HT-29 (cell line): ENCODE measurements at regions not wholly inside any gene's neighbourhood (a gene's known extent, or its start where the extent isn't known, plus 50 kb on each side); places are given as distances from the start of the nearest gene placed in this dataset.
"Not testable (repeated sequence)": the region's sequence is repeated elsewhere in the genome, so short reads cannot be mapped to it uniquely, and the experiment has no call there.

Experiments
- DNase-seq: peaks from one replicate; pipeline ENCODE4 v3.0.0-alpha.2; 2015; ENCODE audit warnings: low spot score

DNA sequence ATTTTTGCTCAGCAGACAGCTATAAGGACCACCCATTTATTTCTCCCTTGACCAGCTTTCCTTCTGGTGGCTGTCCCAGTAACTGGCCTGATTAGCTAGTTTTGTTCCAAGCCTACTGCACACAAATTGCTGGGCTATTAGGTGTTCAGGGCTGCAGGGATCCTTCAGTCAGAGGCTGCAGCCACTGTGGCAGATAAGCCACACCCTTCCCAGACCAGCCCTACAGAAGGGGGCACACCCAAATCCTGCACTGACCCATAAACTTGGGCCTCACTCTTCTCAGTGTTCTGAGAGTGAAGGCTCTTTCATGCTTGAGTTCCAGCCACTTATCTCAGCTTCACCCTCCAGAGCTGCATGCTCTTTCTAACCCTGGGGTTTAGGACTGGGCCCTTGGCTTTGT lies 200.0 kb downstream of the AASDHPPT start:
- DNase-seq: no peak

- no peak for DNase-seq
These were observed 200.9 kb downstream of the AASDHPPT start for GRCh38 chr11:106278391-106278790.

GRCh38 chr11:106280036-106280435 lies 202.6 kb downstream of the AASDHPPT start:
- DNase-seq: no peak

DNA sequence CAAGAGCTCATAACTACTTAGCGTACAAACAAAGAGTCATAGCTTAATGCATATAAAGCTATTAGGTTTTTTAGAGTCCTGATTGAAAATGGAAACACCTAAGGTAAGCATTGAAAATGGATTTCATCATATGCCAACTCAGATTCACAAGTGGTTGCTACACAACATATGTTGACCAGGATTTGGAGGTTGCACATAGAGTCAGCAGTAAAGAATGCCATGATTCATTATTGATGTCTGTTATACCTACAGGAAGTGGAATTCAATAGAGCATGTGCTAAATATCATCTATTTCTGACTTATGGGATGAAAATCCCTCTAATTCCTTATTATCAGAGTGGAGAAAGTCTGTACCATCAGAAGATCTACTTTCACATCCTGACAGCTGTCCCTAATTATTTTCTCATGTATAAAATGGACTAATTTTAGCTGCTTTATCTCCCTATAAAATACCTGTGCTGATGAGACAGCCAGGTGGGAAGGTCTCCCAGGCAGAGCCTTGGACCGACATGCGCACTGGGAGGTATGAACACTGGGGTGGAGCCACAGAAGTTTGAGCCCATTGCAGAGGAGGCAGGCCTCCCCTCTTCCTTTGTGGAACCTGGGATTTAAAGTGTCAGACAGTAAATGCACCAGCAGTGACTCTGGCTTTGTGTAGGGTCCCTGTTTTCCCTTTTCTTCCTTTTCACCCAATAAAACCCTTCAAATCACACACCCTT lies 204.2 kb downstream of the AASDHPPT start:
- DNase-seq: peak; percentile 8

- DNase-seq: no peak
These were observed 209.5 kb downstream of the AASDHPPT start for GRCh38 chr11:106286881-106287504.

- DNase-seq: no peak
These were observed 210.6 kb downstream of the AASDHPPT start for GRCh38 chr11:106288057-106288456.

DNA sequence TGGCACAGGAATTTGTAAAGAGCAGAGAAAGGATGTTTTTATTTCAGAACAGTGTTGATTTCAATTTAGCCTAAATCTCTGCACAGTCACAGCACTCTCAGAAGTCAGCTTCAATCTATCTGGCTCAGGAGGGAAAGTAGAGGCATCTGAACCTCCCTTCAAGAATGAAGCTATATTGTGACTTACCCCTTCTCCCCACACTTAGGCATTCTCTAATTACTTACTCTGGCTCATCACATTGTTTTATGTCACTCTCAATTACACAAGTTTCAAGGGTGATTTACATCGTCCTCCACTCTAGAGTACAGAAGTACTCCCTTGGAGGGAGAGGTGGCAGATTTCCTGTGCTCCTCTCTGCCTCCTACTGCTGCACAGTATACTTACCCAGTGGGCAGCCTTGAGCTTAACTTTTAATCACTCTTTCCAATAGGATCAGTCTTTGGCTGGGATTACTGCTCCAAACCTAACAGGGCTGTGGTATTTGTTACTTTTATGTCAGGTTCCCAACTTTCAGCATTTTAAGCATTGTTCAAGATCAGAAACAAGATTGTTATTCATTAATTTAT lies 211.4 kb downstream of the AASDHPPT start:
- no peak for DNase-seq

GRCh38 chr11:106292526-106292925 lies 215.1 kb downstream of the AASDHPPT start:
- no peak for DNase-seq

- DNase-seq: no peak
These were observed 218.5 kb downstream of the AASDHPPT start for GRCh38 chr11:106295974-106296373.

GRCh38 chr11:106302416-106302815 lies 225.0 kb downstream of the AASDHPPT start:
- no peak for DNase-seq

- DNase-seq: no peak
These were observed 226.8 kb downstream of the AASDHPPT start for GRCh38 chr11:106304274-106304673.

- no peak for DNase-seq
These were observed 228.0 kb downstream of the AASDHPPT start for GRCh38 chr11:106305458-106305857.

- DNase-seq: peak; percentile 36
These were observed 229.5 kb downstream of the AASDHPPT start for GRCh38 chr11:106306942-106307341.

DNA sequence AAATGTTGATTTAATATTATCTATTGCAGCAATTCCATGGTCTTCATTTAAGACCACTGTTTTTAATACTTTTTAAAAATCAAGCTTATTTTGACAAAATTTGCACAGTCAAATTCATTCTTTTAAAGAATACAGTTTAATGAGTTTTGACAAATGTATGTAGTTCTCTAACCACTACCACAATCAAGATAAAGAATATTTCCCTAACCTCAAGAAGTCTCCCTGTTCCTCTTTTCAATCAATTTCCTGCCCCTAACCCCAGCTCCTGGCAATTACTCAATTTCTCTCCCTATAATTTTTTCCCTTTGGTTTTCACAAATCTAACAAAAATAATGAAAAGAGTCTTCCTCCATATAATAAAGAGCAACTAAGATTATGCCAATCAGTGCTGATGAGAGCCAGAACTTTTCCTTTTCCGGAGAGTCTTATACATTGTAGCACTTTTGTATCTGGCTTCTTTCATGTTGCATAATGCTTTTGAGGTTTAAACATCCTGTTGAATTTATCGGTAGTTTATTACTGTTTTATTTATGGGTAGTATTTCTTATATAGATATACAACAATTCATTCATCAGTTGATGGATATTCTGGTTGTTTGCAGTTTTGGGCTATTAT lies 231.7 kb downstream of the AASDHPPT start:
- no peak for DNase-seq

- DNase-seq: no peak
These were observed 234.2 kb downstream of the AASDHPPT start for GRCh38 chr11:106311531-106312230.

GRCh38 chr11:106317208-106317773 lies 239.8 kb downstream of the AASDHPPT start:
- not testable (repeated sequence) for DNase-seq

DNA sequence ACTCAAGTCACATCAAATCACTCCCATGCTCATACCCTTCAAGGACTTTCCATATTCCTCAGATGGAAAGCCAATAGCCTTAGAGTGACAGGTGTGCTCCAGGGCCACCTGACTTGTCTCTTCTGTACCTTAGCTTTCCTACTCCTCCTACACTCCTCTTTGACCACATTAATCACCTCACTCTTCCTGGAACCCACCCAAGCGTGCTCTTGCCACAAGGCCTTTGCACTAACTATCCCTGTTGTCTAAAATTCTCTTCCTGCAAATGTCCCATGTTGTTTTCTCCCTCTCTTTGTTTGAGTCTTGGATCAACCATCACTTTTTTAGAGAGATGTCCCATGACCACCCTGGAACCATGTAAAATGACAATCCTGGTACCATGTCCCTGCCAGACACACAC lies 244.1 kb downstream of the AASDHPPT start:
- DNase-seq: no peak

DNA sequence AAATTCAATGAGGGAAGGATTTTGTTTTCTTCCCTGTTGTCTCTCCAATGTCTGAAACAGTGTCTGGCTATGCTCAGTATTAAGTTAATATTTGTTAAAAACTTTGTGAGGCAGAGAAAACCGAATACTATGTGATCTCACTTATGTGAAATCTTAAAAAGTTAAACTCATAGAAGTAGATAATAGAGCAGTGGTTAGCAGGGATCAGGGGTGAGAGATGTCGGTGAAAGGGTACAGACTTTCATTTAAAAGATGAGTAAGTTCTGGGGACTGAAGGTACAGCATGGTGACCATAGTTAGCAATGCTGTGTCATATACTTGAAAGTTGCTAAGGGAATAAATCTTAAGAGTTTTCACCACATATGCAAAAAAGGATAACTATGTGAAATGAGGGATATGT lies 244.6 kb downstream of the AASDHPPT start:
- no peak for DNase-seq

GRCh38 chr11:106326087-106326486 lies 248.6 kb downstream of the AASDHPPT start:
- DNase-seq: no peak

GRCh38 chr11:106327134-106327533 lies 249.7 kb downstream of the AASDHPPT start:
- no peak for DNase-seq

- no peak for DNase-seq
These were observed 250.2 kb downstream of the AASDHPPT start for GRCh38 chr11:106327637-106328036.
